Gastrocnemius medialis (tissue), 4 donors: ENCODE measurements at regions not wholly inside any gene's neighbourhood (a gene's known extent, or its start where the extent isn't known, plus 50 kb on each side); places are given as distances from the start of the nearest gene placed in this dataset.

Experiments
- CTCF ChIP-seq, 5 experiments: fragments of 450-650 bp in 3 of 5; fragments of 200-600 bp in 2 of 5; sonication (generic) in 2 of 5; IDR thresholded peaks in 4 of 5; conservative IDR thresholded peaks in 1 of 5; 1 replicate in 4 of 5; 2 replicates in 1 of 5; pipeline ENCODE4 v1.5.1; 2016 to 2019; ENCODE audit warnings: antibody characterized with exemption in 5 of 5, mild to moderate bottlenecking in 3 of 5, moderate library complexity in 3 of 5
- POLR2A ChIP-seq, 2 donors: fragments of 450-650 bp; IDR thresholded peaks; one replicate each; pipeline ENCODE4 v1.6.1; 2017; ENCODE audit warnings: antibody characterized with exemption in 2 of 2, mild to moderate bottlenecking in 2 of 2, moderate library complexity in 2 of 2

GRCh38 chr6:19550380-19550779 lies 286.8 kb upstream of the ID4 start:
- TF ChIP-seq POLR2A (IDR thresholded peaks at IDR 0.05) (no peak), CTCF (IDR thresholded peaks at IDR 0.05 in 4 of 5, conservative IDR thresholded peaks at IDR 0.05 in 1 of 5) (no peak)
